IMR-90 (cell line): ENCODE measurements at regions not wholly inside any gene's neighbourhood (a gene's known extent, or its start where the extent isn't known, plus 50 kb on each side); places are given as distances from the start of the nearest gene placed in this dataset.

Experiments used
- ATAC-seq: fragments of 200-7000 bp; cut with Tn5 transposase; 2 replicates; pipeline ENCODE4 v1.9.1; 2020; ENCODE audit warnings: low read depth, mild to moderate bottlenecking, moderate library complexity
- BruUV-seq: library from RNA; stranded (reverse); fragments of 400-500 nt; replicated peaks from 2 replicates; lab custom pipeline; 2021; lab: Mats Ljungman, UMichigan
- CTCF ChIA-PET: fragments of 300-600 bp; formaldehyde crosslinking; extraction: SDS; loops from one replicate; lab custom pipeline; 2021; ENCODE audit warnings: antibody characterized with exemption; lab: Yijun Ruan, JAX
- POLR2A ChIA-PET: fragments of 300-600 bp; sonication (Branson Sonifier 250); formaldehyde crosslinking; loops from one replicate; lab custom pipeline; 2022; ENCODE audit warnings: antibody characterized with exemption; ENCODE audit not compliant: unreplicated experiment; lab: Charles Lee
- DNase-seq: peaks from one replicate; pipeline ENCODE4 v3.0.0; 2013
- H2AFZ ChIP-seq: replicated peaks from 2 replicates; pipeline ENCODE3; 2013; ENCODE audit warnings: low read length, mild to moderate bottlenecking; ENCODE audit not compliant: poor library complexity
- H2AK5ac ChIP-seq: 2 replicates; pipeline ENCODE4 v1.6.1; 2013; ENCODE audit warnings: low read depth, low read length, inconsistent platforms
- H2AK9ac ChIP-seq: replicated peaks from 2 replicates; pipeline ENCODE3; 2013; ENCODE audit warnings: mild to moderate bottlenecking, low read depth, low read length, moderate library complexity; ENCODE audit not compliant: poor library complexity
- H2BK120ac ChIP-seq: 2 replicates; pipeline ENCODE4 v1.6.1; 2013; ENCODE audit warnings: low read depth, low read length, inconsistent platforms
- H2BK15ac ChIP-seq: 3 replicates; pipeline ENCODE4 v1.6.1; 2013; ENCODE audit warnings: low read depth, low read length, inconsistent platforms
- H2BK20ac ChIP-seq: 2 replicates; pipeline ENCODE4 v1.6.1; 2013; ENCODE audit warnings: low read depth, mild to moderate bottlenecking, inconsistent platforms, low read length, moderate library complexity
- H2BK5ac ChIP-seq: 2 replicates; pipeline ENCODE4 v1.6.1; 2013; ENCODE audit warnings: mild to moderate bottlenecking, low read depth, low read length, inconsistent platforms; ENCODE audit not compliant: poor library complexity, severe bottlenecking
- H3K14ac ChIP-seq: replicated peaks from 2 replicates; pipeline ENCODE4 v1.6.1; 2013; ENCODE audit warnings: low read depth, low read length, inconsistent platforms
- H3K18ac ChIP-seq: 2 replicates; pipeline ENCODE4 v1.6.1; 2013; ENCODE audit warnings: low read depth, low read length, control low read depth
- H3K23ac ChIP-seq: 2 replicates; pipeline ENCODE4 v1.6.1; 2013; ENCODE audit warnings: low read depth, low read length, inconsistent platforms
- H3K27ac ChIP-seq: 2 replicates; pipeline ENCODE4 v1.5.1; 2013; ENCODE audit warnings: mild to moderate bottlenecking, control low read depth, low read length; ENCODE audit not compliant: insufficient read depth
- H3K27me3 ChIP-seq: 2 replicates; pipeline ENCODE4 v1.6.1; 2013; ENCODE audit warnings: low read length; ENCODE audit not compliant: control insufficient read depth, insufficient read depth
- H3K36me3 ChIP-seq: 2 replicates; pipeline ENCODE4 v1.6.1; 2013; ENCODE audit warnings: low read length, mixed read lengths; ENCODE audit not compliant: control insufficient read depth, insufficient read depth
- H3K4ac ChIP-seq: 2 replicates; pipeline ENCODE4 v1.6.1; 2013; ENCODE audit warnings: low read depth, low read length, inconsistent platforms
- H3K4me1 ChIP-seq: 2 replicates; pipeline ENCODE4 v1.6.1; 2013; ENCODE audit warnings: low read length, mixed read lengths; ENCODE audit not compliant: control insufficient read depth, insufficient read depth
- H3K4me2 ChIP-seq: 2 replicates; pipeline ENCODE4 v1.6.1; 2013; ENCODE audit warnings: low read depth, mild to moderate bottlenecking, control low read depth, low read length, moderate library complexity
- H3K4me3 ChIP-seq: 2 replicates; pipeline ENCODE4 v1.5.1; 2013; ENCODE audit warnings: low read depth, mild to moderate bottlenecking, control low read depth, low read length, moderate library complexity; ENCODE audit not compliant: insufficient read depth
- H3K56ac ChIP-seq: 2 replicates; pipeline ENCODE4 v1.6.1; 2013; ENCODE audit warnings: low read length, inconsistent platforms; ENCODE audit not compliant: insufficient read depth; ENCODE audit errors: extremely low read depth
- H3K79me1 ChIP-seq, 2 experiments: 2 replicates each; pipeline ENCODE4 v1.6.1; 2013; ENCODE audit warnings: low read length in 2 of 2, inconsistent platforms in 1 of 2, low read depth in 1 of 2
- H3K9ac ChIP-seq: 2 replicates; pipeline ENCODE4 v1.6.1; 2013; ENCODE audit warnings: low read depth, low read length, control low read depth
- H3K9me1 ChIP-seq: 2 replicates; pipeline ENCODE4 v1.6.1; 2013; ENCODE audit warnings: low read length, inconsistent platforms; ENCODE audit not compliant: insufficient read depth
- H3K9me3 ChIP-seq: 2 replicates; pipeline ENCODE4 v1.6.1; 2013; ENCODE audit warnings: low read length; ENCODE audit not compliant: control insufficient read depth, insufficient read depth
- H4K20me1 ChIP-seq: 2 replicates; pipeline ENCODE4 v1.6.1; 2013; ENCODE audit warnings: low read length, inconsistent platforms; ENCODE audit not compliant: insufficient read depth
- H4K5ac ChIP-seq: 2 replicates; pipeline ENCODE4 v1.6.1; 2013; ENCODE audit warnings: mild to moderate bottlenecking, low read depth, low read length, control low read depth
- H4K8ac ChIP-seq, 2 experiments: 2 replicates each; pipeline ENCODE4 v1.6.1; 2013; ENCODE audit warnings: low read depth in 2 of 2, low read length in 2 of 2, control low read depth in 1 of 2, inconsistent platforms in 1 of 2
- H4K91ac ChIP-seq: 2 replicates; pipeline ENCODE4 v1.6.1; 2013; ENCODE audit warnings: low read depth, low read length, inconsistent platforms; ENCODE audit not compliant: insufficient read depth
- NFE2L2 ChIP-seq: fragments of 150-350 bp; IDR thresholded peaks from 2 replicates; pipeline ENCODE4 v1.6.1; 2016; ENCODE audit warnings: low read depth, mild to moderate bottlenecking, low read length
- WGBS, 2 experiments: methylation state at CpG; one replicate each; pipeline versions ENCODE4 v1.1.5 to v1.1.7; 2013; ENCODE audit warnings: missing lambda C conversion rate in 2 of 2; ENCODE audit not compliant: insufficient read length in 1 of 2; ENCODE audit errors: extremely low coverage in 2 of 2; 5-methylcytosine and 5-hydroxymethylcytosine counted together
- dilution Hi-C: fragments of 300-500 bp; cut with HindIII; formaldehyde crosslinking; loops from one replicate; pipeline ENCODE4 v1.14.3; 2018; ENCODE audit warnings: low sequenced_read_pairs; ENCODE audit not compliant: unreplicated experiment
- in situ Hi-C: fragments of 300-500 bp; cut with MboI; formaldehyde crosslinking; loops from 3 replicates; pipeline ENCODE4 v1.14.3; 2019; ENCODE audit warnings: low sequenced_read_pairs, inconsistent platforms, mixed read lengths
- intact Hi-C: fragments of 100-400 bp; cut with micrococcal nuclease; formaldehyde crosslinking; loops from 2 replicates; pipeline ENCODE4 v1.10.0; 2022
- TF ChIP-seq, protein P1 (sequence below): conservative IDR thresholded peaks from 2 replicates; pipeline ENCODE4 v1.5.1; 2012; ENCODE audit warnings: mild to moderate bottlenecking, low read depth, low read length, improper control_type of control experiment

DNA sequence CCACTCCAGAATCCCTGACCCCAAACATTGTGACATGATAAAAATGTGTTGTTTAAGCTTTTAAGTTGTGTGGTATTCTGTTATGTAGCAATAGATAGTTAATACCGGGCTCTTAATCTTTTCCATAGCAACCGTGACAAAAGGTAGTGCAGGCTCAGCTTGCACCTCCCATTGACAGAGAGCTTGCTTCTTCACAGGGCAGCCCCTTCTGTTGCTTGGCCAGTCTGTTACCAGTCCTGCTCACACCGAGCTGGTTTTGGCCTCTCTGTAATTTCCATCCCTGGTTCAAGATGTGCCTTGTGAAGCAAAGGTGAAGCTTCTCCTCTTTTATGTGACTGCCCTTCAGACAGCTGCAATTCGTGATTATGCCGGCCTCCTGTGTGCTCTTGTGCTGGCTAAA lies 86.9 kb downstream of the CRYGS start:
- Histone ChIP-seq H3K14ac (no peak overlapping the region), H3K27me3 (peaks cover 12% of the 10 kb centered on the region), H2BK15ac (no peak overlapping the region), H2BK5ac (no peak overlapping the region), H3K79me1 (no peaks in the 10 kb centered on the region), H4K8ac (no peak overlapping the region), H4K91ac (no peak overlapping the region), H3K4ac (no peak overlapping the region), H3K36me3 (no peaks in the 10 kb centered on the region), H2AK5ac (no peak overlapping the region), H3K9me1 (no peaks in the 10 kb centered on the region), H2AFZ (no peak overlapping the region), H2AK9ac (no peak overlapping the region), H4K5ac (no peak overlapping the region), H3K9me3 (no peaks in the 10 kb centered on the region), H3K4me3 (no peak overlapping the region), H3K27ac (no peak overlapping the region), H3K4me2 (no peak overlapping the region), H3K23ac (no peak overlapping the region), H3K56ac (no peak overlapping the region), H4K20me1 (no peaks in the 10 kb centered on the region), H2BK120ac (no peak overlapping the region), H3K18ac (no peak overlapping the region), H3K9ac (no peak overlapping the region), H2BK20ac (no peak overlapping the region), H3K4me1 (peaks cover 3% of the 10 kb centered on the region; the same call in 1 of the 2 replicates)
- no TSS peak for BruUV-seq
- dilution Hi-C loops (no loop called here), intact Hi-C loops (no loop called here), in situ Hi-C loops (no loop called here)
- ChIA-PET CTCF (no interaction called here), POLR2A (no interaction called here)
- DNase-seq (no peak), ATAC-seq (no peak)
- 60% methylated on average over 1 of the region's 5 CpGs; no CpG with 5 or more reads in 1 of the 2 experiments for WGBS, 2 experiments
- TF ChIP-seq NFE2L2 = no peak
- TF ChIP-seq, protein P1, sequence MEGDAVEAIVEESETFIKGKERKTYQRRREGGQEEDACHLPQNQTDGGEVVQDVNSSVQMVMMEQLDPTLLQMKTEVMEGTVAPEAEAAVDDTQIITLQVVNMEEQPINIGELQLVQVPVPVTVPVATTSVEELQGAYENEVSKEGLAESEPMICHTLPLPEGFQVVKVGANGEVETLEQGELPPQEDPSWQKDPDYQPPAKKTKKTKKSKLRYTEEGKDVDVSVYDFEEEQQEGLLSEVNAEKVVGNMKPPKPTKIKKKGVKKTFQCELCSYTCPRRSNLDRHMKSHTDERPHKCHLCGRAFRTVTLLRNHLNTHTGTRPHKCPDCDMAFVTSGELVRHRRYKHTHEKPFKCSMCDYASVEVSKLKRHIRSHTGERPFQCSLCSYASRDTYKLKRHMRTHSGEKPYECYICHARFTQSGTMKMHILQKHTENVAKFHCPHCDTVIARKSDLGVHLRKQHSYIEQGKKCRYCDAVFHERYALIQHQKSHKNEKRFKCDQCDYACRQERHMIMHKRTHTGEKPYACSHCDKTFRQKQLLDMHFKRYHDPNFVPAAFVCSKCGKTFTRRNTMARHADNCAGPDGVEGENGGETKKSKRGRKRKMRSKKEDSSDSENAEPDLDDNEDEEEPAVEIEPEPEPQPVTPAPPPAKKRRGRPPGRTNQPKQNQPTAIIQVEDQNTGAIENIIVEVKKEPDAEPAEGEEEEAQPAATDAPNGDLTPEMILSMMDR = no peak
